HCT116 (cell line): ENCODE measurements at regions not wholly inside any gene's neighbourhood (a gene's known extent, or its start where the extent isn't known, plus 50 kb on each side); places are given as distances from the start of the nearest gene placed in this dataset.
"Not testable (repeated sequence)": the region's sequence is repeated elsewhere in the genome, so short reads cannot be mapped to it uniquely, and the experiment has no call there.

Source experiments
- ATAC-seq: fragments of 200-7000 bp; cut with Tn5 transposase; 2 replicates; pipeline ENCODE4 v1.9.1; 2020; ENCODE audit warnings: mild to moderate bottlenecking, moderate library complexity
- BruUV-seq: library from RNA; stranded (reverse); fragments of 400-500 nt; replicated peaks from 2 replicates; lab custom pipeline; 2021; lab: Mats Ljungman, UMichigan
- CTCF ChIA-PET: fragments of 300-600 bp; sonication (Branson Sonifier 250); formaldehyde crosslinking; loops from one replicate; lab custom pipeline; 2021; ENCODE audit warnings: antibody characterized with exemption; lab: Charles Lee
- POLR2A ChIA-PET: fragments of 300-600, 350-600 bp; sonication (Branson Sonifier 250); formaldehyde crosslinking; loops from one replicate; lab custom pipeline; 2021; ENCODE audit warnings: antibody characterized with exemption; lab: Charles Lee
- RAD21 ChIA-PET, 2 experiments: fragments of 300-600 bp; sonication (Branson Sonifier 250); formaldehyde crosslinking; loops; one replicate each; lab custom pipeline; 2023; ENCODE audit warnings: low total read pairs in 2 of 2; ENCODE audit not compliant: uncharacterized antibody in 2 of 2, unreplicated experiment in 2 of 2, low non-redundant PET in 1 of 2; lab: Charles Lee
- DNase-seq: peaks from one replicate; pipeline ENCODE4 v3.0.0-alpha.2; 2010; ENCODE audit warnings: low read depth, low spot score
- H2AFZ ChIP-seq: fragments of 200-600 bp; shearing (Covaris generic), sonication (generic); 2 replicates; pipeline ENCODE4 v1.6.1; 2017; ENCODE audit warnings: low read depth, mixed run types, mixed read lengths, antibody characterized with exemption, low read length; ENCODE audit not compliant: poor library complexity, severe bottlenecking
- H3K27ac ChIP-seq: 2 replicates; pipeline ENCODE4 v1.5.1; 2012; ENCODE audit warnings: low read depth, low read length
- H3K27me3 ChIP-seq: fragments of 200-600 bp; sonication (generic); 2 replicates; pipeline ENCODE4 v1.6.1; 2016; ENCODE audit warnings: mixed run types, low read length, mixed read lengths; ENCODE audit not compliant: insufficient read depth
- H3K36me3 ChIP-seq, 2 experiments: fragments of 200-500 bp in 1 of 2; fragments of 200-600 bp in 1 of 2; sonication (Bioruptor generic) in 1 of 2; sonication (generic) in 1 of 2; 2 replicates each; pipeline versions ENCODE4 v1.5.1 to v1.6.1; 2014 to 2016; ENCODE audit warnings: low read length in 2 of 2, inconsistent platforms in 1 of 2, mixed read lengths in 1 of 2, mixed run types in 1 of 2; ENCODE audit not compliant: insufficient read depth in 2 of 2, control insufficient read depth in 1 of 2
- H3K4me1 ChIP-seq, 2 experiments: fragments of 200-600 bp in 1 of 2; sonication (generic) in 1 of 2; 2 replicates each; pipeline versions ENCODE4 v1.5.1 to v1.6.1; 2012 to 2017; ENCODE audit warnings: low read length in 2 of 2, inconsistent platforms in 1 of 2, mild to moderate bottlenecking in 1 of 2, mixed read lengths in 1 of 2, mixed run types in 1 of 2, moderate library complexity in 1 of 2; ENCODE audit not compliant: insufficient read depth in 2 of 2, control insufficient read depth in 1 of 2
- H3K4me2 ChIP-seq: fragments of 200-600 bp; sonication (generic); 2 replicates; pipeline ENCODE4 v1.6.1; 2017; ENCODE audit warnings: mixed run types, low read length, mixed read lengths
- H3K4me3 ChIP-seq, 2 experiments: fragments of 200-600 bp in 1 of 2; sonication (generic) in 1 of 2; replicated peaks in 1 of 2; 2 replicates each; pipeline ENCODE4 v1.5.1; 2011 to 2016; ENCODE audit warnings: low read length in 2 of 2, control low read depth in 1 of 2, low read depth in 1 of 2, mild to moderate bottlenecking in 1 of 2, mixed read lengths in 1 of 2, mixed run types in 1 of 2
- H3K79me2 ChIP-seq: fragments of 200-600 bp; sonication (generic); 2 replicates; pipeline ENCODE4 v1.6.1; 2017; ENCODE audit warnings: mild to moderate bottlenecking, mixed run types, low read length, moderate library complexity, mixed read lengths; ENCODE audit not compliant: insufficient read depth
- H3K9ac ChIP-seq: fragments of 200-600 bp; sonication (generic); 2 replicates; pipeline ENCODE4 v1.6.1; 2016; ENCODE audit warnings: low read length, mixed read lengths
- H3K9me2 ChIP-seq: fragments of 200-600 bp; sonication (generic), shearing (Covaris generic); 2 replicates; pipeline ENCODE4 v1.6.1; 2017; ENCODE audit warnings: mixed run types, mild to moderate bottlenecking, moderate library complexity; ENCODE audit not compliant: insufficient read depth
- H3K9me3 ChIP-seq, 2 experiments: fragments of 200-500 bp in 1 of 2; fragments of 200-600 bp in 1 of 2; sonication (Bioruptor generic) in 1 of 2; sonication (generic) in 1 of 2; 2 replicates each; pipeline ENCODE4 v1.6.1; 2014 to 2017; ENCODE audit warnings: low read length in 2 of 2, mixed read lengths in 2 of 2, inconsistent platforms in 1 of 2, low read depth in 1 of 2, mild to moderate bottlenecking in 1 of 2, mixed run types in 1 of 2, moderate library complexity in 1 of 2; ENCODE audit not compliant: control insufficient read depth in 1 of 2, insufficient read depth in 1 of 2
- H4K20me1 ChIP-seq: fragments of 200-600 bp; sonication (generic), shearing (Covaris generic); 2 replicates; pipeline ENCODE4 v1.6.1; 2017; ENCODE audit warnings: mixed run types, mild to moderate bottlenecking, moderate library complexity; ENCODE audit not compliant: insufficient read depth
- ATF3 ChIP-seq: IDR thresholded peaks from 2 replicates; pipeline ENCODE4 v1.6.1; 2012
- ELF1 ChIP-seq: IDR thresholded peaks from 2 replicates; pipeline ENCODE4 v1.6.1; 2012; ENCODE audit warnings: low read depth, borderline replicate concordance
- EZH2 ChIP-seq: fragments of 200-600 bp; sonication (generic); IDR thresholded peaks from 2 replicates; pipeline ENCODE4 v1.6.1; 2017; ENCODE audit warnings: antibody characterized with exemption, mixed run types
- EZH2phosphoT487 ChIP-seq: fragments of 200-600 bp; IDR thresholded peaks from 2 replicates; pipeline ENCODE4 v1.6.1; 2018; ENCODE audit warnings: antibody characterized with exemption, borderline replicate concordance
- FOSL1 ChIP-seq: IDR thresholded peaks from 2 replicates; pipeline ENCODE4 v1.6.1; 2012; ENCODE audit warnings: low read depth
- JUND ChIP-seq: IDR thresholded peaks from 2 replicates; pipeline ENCODE4 v1.6.1; 2012
- POLR2A ChIP-seq: IDR thresholded peaks from 2 replicates; pipeline ENCODE4 v1.7.0; 2011; ENCODE audit warnings: borderline replicate concordance; ENCODE audit not compliant: insufficient read depth, insufficient read length; ENCODE audit errors: extremely low read depth
- POLR2AphosphoS5 ChIP-seq: IDR thresholded peaks from 2 replicates; pipeline ENCODE4 v1.6.1; 2011; ENCODE audit warnings: mild to moderate bottlenecking, low read depth, low read length, moderate library complexity
- REST ChIP-seq: IDR thresholded peaks from 2 replicates; pipeline ENCODE4 v1.6.1; 2012; ENCODE audit warnings: low read depth
- SIN3A ChIP-seq: IDR thresholded peaks from 2 replicates; pipeline ENCODE4 v1.6.1; 2012; ENCODE audit warnings: low read depth
- SP1 ChIP-seq: IDR thresholded peaks from 2 replicates; pipeline ENCODE4 v1.6.1; 2012; ENCODE audit warnings: low read depth
- SRF ChIP-seq: IDR thresholded peaks from 2 replicates; pipeline ENCODE4 v1.6.1; 2012; ENCODE audit warnings: low read depth
- TCF7L2 ChIP-seq: IDR thresholded peaks from 2 replicates; pipeline ENCODE4 v1.7.0; 2011; ENCODE audit warnings: borderline replicate concordance, inconsistent platforms; ENCODE audit not compliant: insufficient read depth, insufficient read length; ENCODE audit errors: extremely low read depth
- YY1 ChIP-seq: IDR thresholded peaks from 2 replicates; pipeline ENCODE4 v1.6.1; 2011; ENCODE audit warnings: low read length, low read depth, moderate library complexity, mild to moderate bottlenecking; ENCODE audit not compliant: insufficient replicate concordance; ENCODE audit errors: extremely low read depth
- ZFX ChIP-seq: fragments of 450-650 bp; IDR thresholded peaks from 2 replicates; pipeline ENCODE4 v1.6.1; 2017
- ZNF274 ChIP-seq: fragments of 200-500 bp; sonication (Bioruptor generic); IDR thresholded peaks from 2 replicates; pipeline ENCODE4 v1.6.1; 2014; ENCODE audit warnings: mild to moderate bottlenecking, low read depth, low read length, inconsistent platforms
- intact Hi-C: fragments of 100-400 bp; cut with micrococcal nuclease; formaldehyde crosslinking; loops from 2 replicates; pipeline ENCODE4 v1.10.0; 2022

- peaks cover 0 to 12% of the 10 kb centered on the region in 2 experiments; a peak in 2 of 4 replicates for H3K9me3 ChIP-seq
- ChIA-PET POLR2A (no interaction called here), RAD21 (no interaction called here), CTCF (no interaction called here)
- no peak overlapping the region for H3K4me3 ChIP-seq
- no peak overlapping the region for H2AFZ ChIP-seq
- no peaks in the 10 kb centered on the region for H3K27me3 ChIP-seq
- DNase-seq (no peak), ATAC-seq (no peak)
- no peaks in the 10 kb centered on the region for H3K36me3 ChIP-seq
- no peak overlapping the region for H3K27ac ChIP-seq
- no peaks in the 10 kb centered on the region for H3K4me1 ChIP-seq
- BruUV-seq: no TSS peak
- no peaks in the 10 kb centered on the region for H3K9me2 ChIP-seq
- no peak overlapping the region for H3K9ac ChIP-seq
- H4K20me1 ChIP-seq: no peaks in the 10 kb centered on the region
- intact Hi-C loops: no loop called here
- TF ChIP-seq SRF: no peak
- TF ChIP-seq ZFX: no peak
- TF ChIP-seq JUND: no peak
- no peak for TF ChIP-seq EZH2
- TF ChIP-seq ATF3: no peak
- TF ChIP-seq SIN3A: no peak
- no peak for TF ChIP-seq YY1
- no peak for TF ChIP-seq POLR2AphosphoS5
- TF ChIP-seq FOSL1: no peak
- no peak for TF ChIP-seq ELF1
- TF ChIP-seq ZNF274: no peak
- TF ChIP-seq POLR2A: no peak
- TF ChIP-seq REST: no peak
- TF ChIP-seq EZH2phosphoT487: no peak
- no peak for TF ChIP-seq SP1
- no peak for TF ChIP-seq TCF7L2
- no peak overlapping the region for H3K4me2 ChIP-seq
- H3K79me2 ChIP-seq: no peaks in the 10 kb centered on the region
These were observed 757.3 kb upstream of the AUTS2 start for GRCh38 chr7:68840991-68841390.

- ATAC-seq, H4K20me1 ChIP-seq, H3K27ac ChIP-seq, POLR2A ChIA-PET, DNase-seq, CTCF ChIA-PET, H3K79me2 ChIP-seq, H3K4me3 ChIP-seq, H3K9me2 ChIP-seq, BruUV-seq, intact Hi-C loops, RAD21 ChIA-PET, H3K36me3 ChIP-seq, H3K27me3 ChIP-seq, H2AFZ ChIP-seq, H3K4me2 ChIP-seq, H3K4me1 ChIP-seq, H3K9ac ChIP-seq: not testable (repeated sequence)
- peaks cover 0 to 28% of the 10 kb centered on the region in 2 experiments; a peak in 2 of 4 replicates for H3K9me3 ChIP-seq
These were observed 754.3 kb upstream of the AUTS2 start for GRCh38 chr7:68843985-68844384.
